ENCODE measurements at regions not wholly inside any gene's neighbourhood (a gene's known extent, or its start where the extent isn't known, plus 50 kb on each side); places are given as distances from the start of the nearest gene placed in this dataset.

GRCh38 chr4:10354225-10354624 is 103.0 kb downstream of the ZNF518B start:
- Mint-ChIP-seq H3K4me1 (no peaks in the 10 kb centered on the region), H3K4me3 (no peak overlapping the region), H3K27me3 (ENCODE audit: low read depth, poor library complexity) (peaks cover 32% of the 10 kb centered on the region), H3K9me3 (no peaks in the 10 kb centered on the region), H3K36me3 (ENCODE audit: low read depth) (no peaks in the 10 kb centered on the region), H3K27ac (no peak overlapping the region)
- TF ChIP-seq CTCF (IDR thresholded peaks at IDR 0.05) = no peak
- no peak for DNase-seq

- no peak for TF ChIP-seq CTCF (IDR thresholded peaks at IDR 0.05)
- DNase-seq = no peak
- H3K36me3 Mint-ChIP-seq (ENCODE audit: low read depth) = no peaks in the 10 kb centered on the region
- no peak overlapping the region for H3K4me3 Mint-ChIP-seq
- H3K27me3 Mint-ChIP-seq (ENCODE audit: low read depth, poor library complexity) = peaks cover 33% of the 10 kb centered on the region
- no peaks in the 10 kb centered on the region for H3K4me1 Mint-ChIP-seq
- H3K27ac Mint-ChIP-seq = no peak overlapping the region
- no peaks in the 10 kb centered on the region for H3K9me3 Mint-ChIP-seq
These were observed 104.1 kb downstream of the ZNF518B start for GRCh38 chr4:10353110-10353509.

GRCh38 chr4:10348241-10348640 is 109.0 kb downstream of the ZNF518B start:
- no peak for DNase-seq
- Mint-ChIP-seq H3K4me1 (peaks cover 12% of the 10 kb centered on the region), H3K36me3 (ENCODE audit: low read depth) (no peaks in the 10 kb centered on the region), H3K27me3 (ENCODE audit: low read depth, poor library complexity) (peaks cover 20% of the 10 kb centered on the region), H3K4me3 (no peak overlapping the region), H3K9me3 (no peaks in the 10 kb centered on the region), H3K27ac (no peak overlapping the region)
- no peak for TF ChIP-seq CTCF (IDR thresholded peaks at IDR 0.05)

- Mint-ChIP-seq H3K36me3 (ENCODE audit: low read depth) (no peaks in the 10 kb centered on the region), H3K9me3 (no peaks in the 10 kb centered on the region), H3K4me1 (peaks cover 12% of the 10 kb centered on the region), H3K27ac (no peak overlapping the region), H3K4me3 (no peak overlapping the region), H3K27me3 (ENCODE audit: low read depth, poor library complexity) (peaks cover 18% of the 10 kb centered on the region)
- TF ChIP-seq CTCF (IDR thresholded peaks at IDR 0.05) = no peak
- DNase-seq = no peak
These were observed 109.4 kb downstream of the ZNF518B start for GRCh38 chr4:10347815-10348214.

- peaks cover 19% of the 10 kb centered on the region for H3K27me3 Mint-ChIP-seq (ENCODE audit: low read depth, poor library complexity)
- H3K4me1 Mint-ChIP-seq = peaks cover 12% of the 10 kb centered on the region
- H3K4me3 Mint-ChIP-seq = no peak overlapping the region
- no peaks in the 10 kb centered on the region for H3K9me3 Mint-ChIP-seq
- H3K27ac Mint-ChIP-seq = no peak overlapping the region
- no peak for DNase-seq
- H3K36me3 Mint-ChIP-seq (ENCODE audit: low read depth) = no peaks in the 10 kb centered on the region
- TF ChIP-seq CTCF (IDR thresholded peaks at IDR 0.05) = no peak
These were observed 109.9 kb downstream of the ZNF518B start for GRCh38 chr4:10347281-10347795.

- H3K27ac Mint-ChIP-seq = no peak overlapping the region
- H3K27me3 Mint-ChIP-seq (ENCODE audit: low read depth, poor library complexity) = peaks cover 19% of the 10 kb centered on the region
- H3K9me3 Mint-ChIP-seq = no peaks in the 10 kb centered on the region
- peaks cover 12% of the 10 kb centered on the region for H3K4me1 Mint-ChIP-seq
- no peaks in the 10 kb centered on the region for H3K36me3 Mint-ChIP-seq (ENCODE audit: low read depth)
- no peak for DNase-seq
- H3K4me3 Mint-ChIP-seq = no peak overlapping the region
- no peak for TF ChIP-seq CTCF (IDR thresholded peaks at IDR 0.05)
These were observed 111.2 kb downstream of the ZNF518B start for GRCh38 chr4:10346023-10346422.

Measured in nephron progenitor cell (in vitro differentiated cells).